ENCODE measurements at regions not wholly inside any gene's neighbourhood (a gene's known extent, or its start where the extent isn't known, plus 50 kb on each side); places are given as distances from the start of the nearest gene placed in this dataset.

GRCh38 chr3:105214590-105214989 is 152.1 kb upstream of the ALCAM start:
- TF ChIP-seq L3MBTL2 (conservative IDR thresholded peaks at IDR 0.05) (no peak), ELF4 (IDR thresholded peaks at IDR 0.05) (no peak), SUZ12 (IDR thresholded peaks at IDR 0.05) (no peak), BHLHE40 (IDR thresholded peaks at IDR 0.05; ENCODE audit: borderline replicate concordance) (no peak), PKNOX1 (IDR thresholded peaks at IDR 0.05) (no peak), TARDBP (IDR thresholded peaks at IDR 0.05) (no peak), SP1 (IDR thresholded peaks at IDR 0.05) (no peak), FOXA1 (IDR thresholded peaks at IDR 0.05) (no peak), FOXK2 (IDR thresholded peaks at IDR 0.05) (no peak), CTBP1 (IDR thresholded peaks at IDR 0.05; ENCODE audit: borderline replicate concordance) (no peak), HDGF (IDR thresholded peaks at IDR 0.05; ENCODE audit: borderline replicate concordance) (no peak), ZNF384 (IDR thresholded peaks at IDR 0.05) (no peak), FOXM1 (IDR thresholded peaks at IDR 0.05; ENCODE audit: borderline replicate concordance) (no peak), NFRKB (IDR thresholded peaks at IDR 0.05) (no peak)

All from HEK293T (cell line).